HG03025 (cell line): ENCODE measurements at regions not wholly inside any gene's neighbourhood (a gene's known extent, or its start where the extent isn't known, plus 50 kb on each side); places are given as distances from the start of the nearest gene placed in this dataset.
"Not testable (repeated sequence)": the region's sequence is repeated elsewhere in the genome, so short reads cannot be mapped to it uniquely, and the experiment has no call there.

ENCODE experiments used
- ATAC-seq: cut with Tn5 transposase; IDR thresholded peaks from one replicate; pipeline ENCODE4 v1.9.1; 2021; ENCODE audit warnings: mild to moderate bottlenecking, moderate library complexity; ENCODE audit not compliant: unreplicated experiment, low FRiP score

DNA sequence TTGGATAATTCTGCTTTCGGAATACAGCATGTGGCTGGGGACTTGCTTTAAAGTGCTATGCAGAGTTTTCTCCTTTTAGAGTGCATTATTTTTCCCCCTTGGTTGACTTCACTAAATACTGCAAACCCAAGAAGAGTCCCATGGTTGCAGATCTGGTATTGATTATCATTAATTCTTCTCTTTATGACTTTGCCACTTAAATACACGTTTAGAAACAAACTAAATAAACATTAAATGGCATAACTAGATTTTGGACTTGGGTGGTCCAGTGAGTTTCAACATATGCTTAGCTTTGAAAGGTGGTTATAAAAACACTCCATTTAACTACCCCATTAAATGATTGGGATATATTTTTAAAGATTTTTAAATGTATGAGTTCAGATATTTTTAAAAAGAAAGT, 279.2 kb downstream of the SOX4 start:
- no peak for ATAC-seq

DNA sequence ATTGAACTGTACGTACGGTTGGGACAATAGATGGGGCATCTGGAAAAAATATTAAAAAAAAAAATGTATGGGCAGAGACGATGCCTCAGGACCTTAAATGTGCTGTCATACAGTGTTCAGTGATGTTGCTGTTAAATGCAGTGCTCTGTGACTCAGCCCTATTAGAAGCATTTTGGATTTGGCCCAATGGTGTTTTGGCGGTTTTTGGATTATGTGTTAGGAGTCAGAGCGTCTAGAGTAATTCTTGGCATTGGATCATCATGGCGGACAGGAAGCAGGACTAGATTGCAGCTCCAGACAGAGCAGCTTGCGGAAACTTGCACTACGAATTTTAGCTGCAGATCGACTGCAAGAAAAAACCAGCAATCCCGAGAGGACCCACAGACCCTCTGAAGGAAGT, 280.0 kb downstream of the SOX4 start:
- ATAC-seq, result no peak

DNA sequence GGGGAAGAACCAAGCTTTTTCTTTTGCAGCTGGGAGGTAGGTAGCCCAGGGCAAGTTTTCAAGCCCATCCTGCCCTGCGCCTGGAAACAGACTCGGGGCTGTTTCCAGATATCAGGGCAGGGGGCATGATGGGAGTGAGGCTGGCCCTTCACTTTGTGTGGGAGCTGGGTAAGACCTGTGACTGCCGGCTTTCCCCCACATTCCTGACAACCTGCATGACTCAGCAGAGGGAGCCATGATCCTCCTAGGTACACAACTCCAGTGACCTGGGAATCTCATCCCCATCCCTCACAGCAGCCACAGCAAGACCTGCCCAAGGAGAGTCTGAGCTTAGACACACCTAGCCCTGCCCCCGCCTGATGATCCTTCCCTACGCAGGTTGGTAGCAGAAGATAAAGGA, 280.8 kb downstream of the SOX4 start:
- no peak for ATAC-seq

GRCh38 chr6:21877037-21877436, 283.5 kb downstream of the SOX4 start:
- not testable (repeated sequence) for ATAC-seq

DNA sequence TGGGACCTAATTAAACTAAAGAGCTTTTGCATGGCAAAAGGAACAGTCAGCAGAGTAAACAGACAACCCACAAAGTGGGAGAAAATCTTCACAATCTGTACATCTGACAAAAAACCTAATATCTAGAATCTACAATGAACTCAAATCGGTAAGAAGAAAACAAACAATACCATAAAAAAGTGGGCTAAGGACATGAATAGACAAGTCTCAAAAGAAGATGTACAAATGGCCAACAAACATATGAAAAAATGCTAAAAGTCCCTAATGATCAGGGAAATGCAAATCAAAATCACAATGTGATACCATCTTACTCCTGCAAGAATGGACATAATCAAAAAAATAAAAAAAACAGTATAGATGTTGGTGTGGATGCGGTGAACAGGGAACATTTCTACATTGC, 286.7 kb downstream of the SOX4 start:
- ATAC-seq, result not testable (repeated sequence)

GRCh38 chr6:21881969-21882465, 288.5 kb downstream of the SOX4 start:
- no peak for ATAC-seq

GRCh38 chr6:21883595-21884328, 290.2 kb downstream of the SOX4 start:
- no peak for ATAC-seq

GRCh38 chr6:21885111-21885510, 291.6 kb downstream of the SOX4 start:
- ATAC-seq, result no peak

GRCh38 chr6:21885532-21886114, 292.1 kb downstream of the SOX4 start:
- no peak for ATAC-seq

GRCh38 chr6:21886542-21887151, 293.1 kb downstream of the SOX4 start:
- ATAC-seq, result no peak

DNA sequence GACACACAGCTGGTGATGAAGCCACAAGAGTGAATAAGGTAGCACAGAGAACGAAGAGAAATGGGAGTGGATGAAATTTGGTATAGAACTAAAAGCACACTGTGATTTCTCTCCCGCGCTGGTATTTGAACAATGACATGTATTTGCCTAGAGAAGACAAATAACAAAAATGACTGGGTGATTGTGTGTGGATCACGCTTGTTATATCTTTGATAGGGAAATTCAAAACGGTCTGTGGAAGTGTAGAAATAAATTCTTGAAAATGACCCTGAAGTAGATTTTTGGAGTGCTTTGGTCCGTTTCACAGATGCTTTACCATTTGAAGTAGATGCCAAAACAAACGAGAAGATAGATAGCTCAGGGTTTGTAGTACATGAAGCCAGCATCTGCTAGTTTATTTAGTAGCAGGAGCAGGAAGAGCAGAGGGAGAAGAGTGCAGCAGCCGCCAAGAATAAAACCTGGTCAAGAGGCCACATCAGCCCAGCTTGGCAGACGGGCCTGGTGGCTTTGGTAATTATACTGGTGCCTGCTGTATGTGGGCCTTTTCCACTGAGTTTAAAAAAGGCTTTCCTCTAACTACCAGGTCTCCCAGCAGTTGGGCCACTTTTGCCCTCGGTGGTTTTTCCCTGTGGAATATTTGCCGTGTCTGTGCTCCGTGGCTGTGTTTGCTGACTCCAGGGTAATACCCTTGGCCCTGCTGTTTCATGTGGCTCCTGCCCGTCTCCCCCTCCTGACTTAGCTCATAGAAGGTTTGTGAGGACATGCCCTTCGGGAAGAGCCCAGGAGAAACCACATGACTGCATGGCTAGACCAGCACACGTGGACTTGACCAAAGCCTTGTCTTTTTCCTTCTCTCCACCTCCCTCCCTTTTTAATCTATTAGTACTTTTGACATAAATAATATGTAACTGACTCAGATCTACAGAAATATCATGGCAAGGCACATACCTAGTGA, 294.0 kb downstream of the SOX4 start:
- ATAC-seq, result no peak

DNA sequence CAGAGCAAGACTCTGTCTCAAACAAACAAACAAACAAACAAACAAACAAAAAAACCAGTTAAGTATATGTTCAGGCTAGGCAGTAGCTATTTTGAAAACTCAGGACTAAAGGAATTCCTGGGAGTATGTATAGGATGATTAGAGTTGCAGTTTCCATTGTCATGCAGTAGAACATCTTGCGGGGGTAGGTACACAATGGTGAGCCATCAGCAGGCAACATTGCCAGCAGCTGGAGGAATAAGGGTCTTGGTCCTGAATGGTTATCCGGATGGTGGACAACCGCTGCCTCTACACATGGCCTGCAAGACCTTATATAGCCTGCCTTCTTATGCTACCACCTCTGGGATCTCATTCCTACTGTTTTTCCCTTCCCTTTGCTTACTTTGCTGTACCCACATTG, 297.5 kb downstream of the SOX4 start:
- no peak for ATAC-seq

- no peak for ATAC-seq
These were observed 300.2 kb downstream of the SOX4 start for GRCh38 chr6:21893793-21894192.

DNA sequence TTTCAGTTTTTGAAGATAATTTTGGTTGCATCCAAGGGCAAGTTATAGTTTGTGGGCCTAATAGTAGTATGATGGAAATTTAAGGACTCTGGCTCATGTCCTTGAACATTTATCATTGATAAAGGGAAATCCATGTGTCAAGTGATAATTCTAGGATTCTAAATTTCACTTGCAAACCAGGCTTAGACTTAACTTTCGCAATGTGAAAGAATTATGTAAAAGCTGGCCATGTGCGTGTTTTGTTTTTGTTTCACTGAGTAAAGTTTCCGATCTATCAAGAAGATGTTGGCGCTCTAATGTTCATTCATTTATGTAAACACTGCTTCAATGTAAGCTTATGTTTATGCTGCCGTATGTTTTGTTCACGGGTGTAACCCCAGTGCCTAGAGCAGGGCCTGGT, 302.0 kb downstream of the SOX4 start:
- ATAC-seq, result no peak

DNA sequence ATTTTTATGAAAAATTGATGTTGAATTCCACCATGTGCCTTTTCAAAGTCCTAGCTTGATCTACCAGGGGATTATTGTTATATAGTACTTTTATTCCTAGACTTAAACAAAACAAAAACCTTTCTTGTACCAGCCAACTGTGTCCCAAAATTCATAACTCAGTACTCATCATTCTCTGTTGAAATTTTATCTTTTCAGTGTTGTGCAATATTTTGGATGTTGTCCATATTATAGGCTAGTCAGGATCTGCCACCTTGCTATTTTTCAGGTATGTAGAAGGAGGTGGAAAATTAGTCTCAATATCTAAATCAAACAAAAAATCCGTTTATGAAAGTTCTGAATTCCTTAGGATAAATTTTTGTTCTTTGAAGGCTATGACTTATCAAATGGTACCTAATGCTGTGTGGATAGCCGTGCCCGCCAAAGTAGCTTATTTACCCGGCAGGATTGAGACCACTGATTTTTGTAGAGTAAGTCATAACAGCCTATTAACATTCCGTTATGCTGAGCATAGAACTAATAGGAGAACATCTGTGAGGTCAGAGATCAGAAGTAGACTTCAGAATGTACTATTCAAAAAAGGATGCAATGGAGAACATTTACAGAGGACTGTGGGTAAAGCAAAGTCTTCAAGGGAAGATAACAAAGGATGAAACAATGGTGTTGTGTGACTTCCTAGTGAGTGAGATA, 304.7 kb downstream of the SOX4 start:
- ATAC-seq, result no peak

GRCh38 chr6:21899708-21900107, 306.2 kb downstream of the SOX4 start:
- no peak for ATAC-seq

DNA sequence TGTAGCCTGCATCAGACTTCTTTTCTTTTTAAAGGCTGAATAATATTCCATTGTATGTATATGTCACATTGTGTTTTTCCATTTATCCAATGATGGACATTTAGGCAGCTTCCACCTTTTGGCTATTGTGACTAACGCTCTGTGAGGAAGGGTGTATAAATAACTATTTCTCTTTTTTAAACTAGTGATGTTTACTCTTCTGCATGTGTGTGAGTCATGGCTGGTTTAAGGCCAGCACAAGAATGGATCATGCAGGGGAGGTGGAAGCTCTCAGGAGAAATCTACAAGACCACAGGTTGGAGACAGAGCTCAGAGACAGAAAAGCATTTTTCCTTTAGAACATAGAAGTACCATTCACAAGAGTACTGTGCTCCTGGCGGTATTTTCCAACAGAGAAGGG, 307.2 kb downstream of the SOX4 start:
- no peak for ATAC-seq

GRCh38 chr6:21902628-21903169, 309.1 kb downstream of the SOX4 start:
- no peak for ATAC-seq

- no peak for ATAC-seq
These were observed 312.0 kb downstream of the SOX4 start for GRCh38 chr6:21905531-21905930.

DNA sequence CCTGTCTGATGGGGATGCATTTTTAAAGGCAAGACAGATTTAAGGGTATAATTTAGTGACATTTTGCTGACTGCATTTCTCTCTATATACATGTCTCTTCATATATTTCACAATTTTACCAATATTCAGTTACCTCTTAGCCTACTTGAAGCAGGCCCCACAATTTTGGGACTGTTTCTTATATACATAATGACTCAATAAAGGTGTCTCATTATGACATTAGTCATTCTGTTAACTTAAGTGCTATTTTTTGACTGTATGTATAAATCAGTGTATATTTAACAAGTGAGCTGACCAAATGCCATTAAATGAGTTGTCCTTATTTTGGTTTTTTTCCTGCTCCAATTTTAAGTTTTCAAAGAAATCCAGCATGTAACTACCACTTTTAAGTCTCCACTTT, 313.3 kb downstream of the SOX4 start:
- ATAC-seq, result no peak
